ENCODE measurements at regions not wholly inside any gene's neighbourhood (a gene's known extent, or its start where the extent isn't known, plus 50 kb on each side); places are given as distances from the start of the nearest gene placed in this dataset.

DNA sequence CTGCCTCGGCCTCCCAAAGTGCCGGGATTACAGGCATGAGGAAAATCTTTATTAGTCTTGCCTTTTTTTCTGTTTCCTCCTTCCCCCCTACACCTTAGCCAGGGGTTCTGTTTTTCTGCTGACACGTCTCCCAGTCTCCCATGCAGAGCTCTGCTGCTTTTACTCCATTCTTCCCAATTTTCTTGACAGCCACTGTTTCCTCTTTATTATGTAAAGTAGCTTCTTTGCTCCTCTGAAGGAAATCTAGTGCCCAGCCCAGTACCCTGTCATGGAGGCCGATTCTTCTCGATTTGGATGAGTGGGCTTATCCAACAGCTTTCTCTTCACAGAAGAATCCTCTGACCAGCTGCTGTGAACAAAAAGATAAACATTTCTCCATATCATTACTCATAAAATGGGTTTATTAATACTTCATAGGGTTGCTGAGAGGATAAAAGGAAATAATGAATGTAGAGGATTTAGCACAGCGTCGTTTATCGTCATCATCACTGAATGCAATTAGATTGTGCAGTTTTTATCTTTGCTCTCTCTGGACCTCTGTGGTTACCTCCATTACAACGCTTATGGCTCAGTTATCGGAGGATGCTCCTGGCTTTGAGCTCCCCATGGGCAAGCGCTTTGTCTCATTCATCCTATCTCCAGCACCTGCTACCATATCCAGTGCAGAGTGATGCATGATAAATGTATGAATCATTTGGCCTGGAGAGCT is 375.6 kb upstream of the C11orf87 start:
- TF ChIP-seq POLR2A (IDR thresholded peaks at IDR 0.05) (no peak), EP300 (IDR thresholded peaks at IDR 0.05) (no peak), POLR2AphosphoS5 (IDR thresholded peaks at IDR 0.05) (no peak)
- TF ChIP-seq, protein P1, sequence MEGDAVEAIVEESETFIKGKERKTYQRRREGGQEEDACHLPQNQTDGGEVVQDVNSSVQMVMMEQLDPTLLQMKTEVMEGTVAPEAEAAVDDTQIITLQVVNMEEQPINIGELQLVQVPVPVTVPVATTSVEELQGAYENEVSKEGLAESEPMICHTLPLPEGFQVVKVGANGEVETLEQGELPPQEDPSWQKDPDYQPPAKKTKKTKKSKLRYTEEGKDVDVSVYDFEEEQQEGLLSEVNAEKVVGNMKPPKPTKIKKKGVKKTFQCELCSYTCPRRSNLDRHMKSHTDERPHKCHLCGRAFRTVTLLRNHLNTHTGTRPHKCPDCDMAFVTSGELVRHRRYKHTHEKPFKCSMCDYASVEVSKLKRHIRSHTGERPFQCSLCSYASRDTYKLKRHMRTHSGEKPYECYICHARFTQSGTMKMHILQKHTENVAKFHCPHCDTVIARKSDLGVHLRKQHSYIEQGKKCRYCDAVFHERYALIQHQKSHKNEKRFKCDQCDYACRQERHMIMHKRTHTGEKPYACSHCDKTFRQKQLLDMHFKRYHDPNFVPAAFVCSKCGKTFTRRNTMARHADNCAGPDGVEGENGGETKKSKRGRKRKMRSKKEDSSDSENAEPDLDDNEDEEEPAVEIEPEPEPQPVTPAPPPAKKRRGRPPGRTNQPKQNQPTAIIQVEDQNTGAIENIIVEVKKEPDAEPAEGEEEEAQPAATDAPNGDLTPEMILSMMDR (IDR thresholded peaks at IDR 0.05), result no peak

Data from gastroesophageal sphincter (tissue), 3 donors.